H1 (cell line): ENCODE measurements at regions not wholly inside any gene's neighbourhood (a gene's known extent, or its start where the extent isn't known, plus 50 kb on each side); places are given as distances from the start of the nearest gene placed in this dataset.

Experiments
- CTCF ChIA-PET: fragments of 300-600 bp; sonication (Branson Sonifier 250); formaldehyde crosslinking; loops from one replicate; lab custom pipeline; 2021; ENCODE audit not compliant: partially characterized antibody; lab: Charles Lee
- POLR2A ChIA-PET: fragments of 300-600 bp; sonication (Branson Sonifier 250); formaldehyde crosslinking; loops from one replicate; lab custom pipeline; 2021; ENCODE audit warnings: inconsistent platforms; ENCODE audit not compliant: partially characterized antibody; lab: Charles Lee
- DNase-seq, 2 experiments: peaks; one replicate each; pipeline versions ENCODE4 v3.0.0 to v3.0.0-alpha.2; 2010 to 2022; ENCODE audit warnings: low spot score in 2 of 2, low read depth in 1 of 2, mixed read lengths in 1 of 2
- FAIRE-seq: peaks from 2 replicates; lab custom pipeline; 2011; peaks lifted over from hg19 to GRCh38; lab: Jason Lieb, UNC
- H2AFZ ChIP-seq: 2 replicates; pipeline ENCODE4 v1.8.1; 2012; ENCODE audit warnings: low read length, inconsistent platforms
- H2AK5ac ChIP-seq: 2 replicates; pipeline ENCODE4 v1.6.1; 2013; ENCODE audit warnings: low read depth, low read length
- H2BK120ac ChIP-seq: replicated peaks from 2 replicates; pipeline ENCODE3; 2013; ENCODE audit warnings: low read depth, low read length, inconsistent platforms
- H2BK12ac ChIP-seq: 2 replicates; pipeline ENCODE4 v1.6.1; 2013; ENCODE audit warnings: low read depth, low read length
- H2BK15ac ChIP-seq: 2 replicates; pipeline ENCODE4 v1.6.1; 2013; ENCODE audit warnings: low read length
- H2BK20ac ChIP-seq: 2 replicates; pipeline ENCODE4 v1.6.1; 2013; ENCODE audit warnings: low read length
- H2BK5ac ChIP-seq: 2 replicates; pipeline ENCODE4 v1.6.1; 2013; ENCODE audit warnings: low read depth, low read length
- H3K14ac ChIP-seq: 2 replicates; pipeline ENCODE4 v1.6.1; 2013; ENCODE audit warnings: inconsistent platforms; ENCODE audit not compliant: insufficient read length
- H3K18ac ChIP-seq: 2 replicates; pipeline ENCODE4 v1.6.1; 2013; ENCODE audit warnings: low read length; ENCODE audit errors: extremely low read depth
- H3K23ac ChIP-seq: 2 replicates; pipeline ENCODE4 v1.6.1; 2013; ENCODE audit warnings: inconsistent platforms; ENCODE audit not compliant: insufficient read length
- H3K23me2 ChIP-seq: 2 replicates; pipeline ENCODE4 v1.6.1; 2013; ENCODE audit warnings: low read depth, low read length
- H3K27ac ChIP-seq: 2 replicates; pipeline ENCODE4 v1.6.1; 2011; ENCODE audit warnings: low read depth, low read length, inconsistent platforms
- H3K27me3 ChIP-seq, 4 experiments: replicated peaks in 1 of 4; 1 replicate in 1 of 4; 2 replicates in 3 of 4; pipeline versions ENCODE4 v1.6.1 to v1.8.1; 2011 to 2013; ENCODE audit warnings: low read length in 3 of 4, mild to moderate bottlenecking in 3 of 4, inconsistent platforms in 2 of 4, mixed read lengths in 2 of 4, moderate library complexity in 1 of 4; ENCODE audit not compliant: control insufficient read depth in 3 of 4, insufficient read depth in 3 of 4; ENCODE audit errors: extremely low read depth in 1 of 4
- H3K36me3 ChIP-seq, 4 experiments: 2 replicates each; pipeline versions ENCODE4 v1.6.1 to v1.8.1; 2011 to 2013; ENCODE audit warnings: mild to moderate bottlenecking in 4 of 4, low read length in 3 of 4, moderate library complexity in 2 of 4, control low read depth in 1 of 4, inconsistent platforms in 1 of 4; ENCODE audit not compliant: insufficient read depth in 4 of 4, control insufficient read depth in 2 of 4
- H3K4ac ChIP-seq: replicated peaks from 2 replicates; pipeline ENCODE3; 2013; ENCODE audit warnings: low read length, low read depth, mixed read lengths, inconsistent platforms; ENCODE audit not compliant: insufficient read length
- H3K4me1 ChIP-seq, 4 experiments: replicated peaks in 1 of 4; 1 replicate in 1 of 4; 2 replicates in 3 of 4; pipeline versions ENCODE4 v1.6.1 to v1.8.1; 2011 to 2013; ENCODE audit warnings: low read length in 3 of 4, inconsistent platforms in 2 of 4, mixed read lengths in 1 of 4; ENCODE audit not compliant: insufficient read depth in 4 of 4, control insufficient read depth in 3 of 4
- H3K4me2 ChIP-seq, 2 experiments: 2 replicates each; pipeline versions ENCODE4 v1.6.1 to v1.8.1; 2011 to 2013; ENCODE audit warnings: low read depth in 2 of 2, low read length in 2 of 2, control low read depth in 1 of 2, inconsistent platforms in 1 of 2, mild to moderate bottlenecking in 1 of 2; ENCODE audit not compliant: insufficient read depth in 1 of 2
- H3K4me3 ChIP-seq, 4 experiments: fragments of 200-600, 300-600 bp in 1 of 4; sonication (generic), shearing (Covaris generic), sonication (Bioruptor Twin) in 1 of 4; 2 replicates each; pipeline versions ENCODE4 v1.5.1 to v1.8.1; 2011 to 2016; ENCODE audit warnings: low read length in 4 of 4, low read depth in 3 of 4, control low read depth in 2 of 4, inconsistent platforms in 2 of 4, mild to moderate bottlenecking in 2 of 4, mixed read lengths in 1 of 4, moderate library complexity in 1 of 4; ENCODE audit not compliant: insufficient read depth in 2 of 4; ENCODE audit errors: extremely low read depth in 1 of 4
- H3K56ac ChIP-seq: replicated peaks from 2 replicates; pipeline ENCODE3; 2013; ENCODE audit warnings: low read depth, mild to moderate bottlenecking, mixed read lengths, low read length, inconsistent platforms; ENCODE audit not compliant: insufficient read length
- H3K79me1 ChIP-seq: 2 replicates; pipeline ENCODE4 v1.6.1; 2013; ENCODE audit warnings: low read depth, low read length, control low read depth
- H3K79me2 ChIP-seq, 2 experiments: 2 replicates each; pipeline versions ENCODE4 v1.6.1 to v1.8.1; 2012 to 2013; ENCODE audit warnings: low read length in 2 of 2, mild to moderate bottlenecking in 2 of 2, inconsistent platforms in 1 of 2; ENCODE audit not compliant: insufficient read depth in 2 of 2, control insufficient read depth in 1 of 2
- H3K9ac ChIP-seq, 4 experiments: replicated peaks in 1 of 4; 1 replicate in 1 of 4; 2 replicates in 3 of 4; pipeline versions ENCODE4 v1.6.1 to v1.8.1; 2011 to 2013; ENCODE audit warnings: low read depth in 3 of 4, low read length in 3 of 4, control low read depth in 2 of 4, mild to moderate bottlenecking in 2 of 4, moderate library complexity in 2 of 4, inconsistent platforms in 1 of 4; ENCODE audit errors: extremely low read depth in 1 of 4
- H3K9me3 ChIP-seq, 2 experiments: 2 replicates each; pipeline versions ENCODE4 v1.6.1 to v1.8.1; 2012 to 2013; ENCODE audit warnings: mild to moderate bottlenecking in 2 of 2, moderate library complexity in 2 of 2, control low read depth in 1 of 2, inconsistent platforms in 1 of 2, low read depth in 1 of 2, low read length in 1 of 2, mixed read lengths in 1 of 2; ENCODE audit not compliant: insufficient read depth in 2 of 2
- H4K20me1 ChIP-seq, 2 experiments: replicated peaks in 1 of 2; 2 replicates each; pipeline versions ENCODE3 to v1.8.1; 2011 to 2013; ENCODE audit warnings: inconsistent platforms in 2 of 2, low read length in 2 of 2, mild to moderate bottlenecking in 1 of 2; ENCODE audit not compliant: insufficient read depth in 2 of 2, control insufficient read depth in 1 of 2
- H4K5ac ChIP-seq: 2 replicates; pipeline ENCODE4 v1.6.1; 2013; ENCODE audit warnings: low read length, low read depth, mixed read lengths, inconsistent platforms; ENCODE audit not compliant: insufficient read length
- H4K8ac ChIP-seq: 2 replicates; pipeline ENCODE4 v1.8.0; 2013; ENCODE audit warnings: mild to moderate bottlenecking, moderate library complexity, low read length, inconsistent platforms; ENCODE audit not compliant: insufficient read depth; ENCODE audit errors: extremely low read depth
- H4K91ac ChIP-seq: replicated peaks from 2 replicates; pipeline ENCODE3; 2013; ENCODE audit warnings: low read length, mixed read lengths, inconsistent platforms; ENCODE audit not compliant: insufficient read length
- CBX5 ChIP-seq: fragments of 300-800, 300-1000 bp; sonication (generic); IDR thresholded peaks from 2 replicates; pipeline ENCODE4 v1.7.1; 2016; ENCODE audit warnings: antibody characterized with exemption, low read length, low read depth
- CEBPB ChIP-seq: IDR thresholded peaks from 2 replicates; pipeline ENCODE4 v1.6.1; 2012; ENCODE audit warnings: low read depth, low read length
- GABPA ChIP-seq: IDR thresholded peaks from 2 replicates; pipeline ENCODE4 v1.6.1; 2011; ENCODE audit warnings: mild to moderate bottlenecking, low read length, moderate library complexity, borderline replicate concordance; ENCODE audit not compliant: insufficient read depth
- NRF1 ChIP-seq: IDR thresholded peaks from 2 replicates; pipeline ENCODE4 v1.6.1; 2011; ENCODE audit warnings: mild to moderate bottlenecking, low read depth, low read length, improper control_type of control experiment
- PHF8 ChIP-seq: fragments of 200-600 bp; sonication (generic); conservative IDR thresholded peaks from 2 replicates; pipeline ENCODE4 v1.7.1; 2012; ENCODE audit warnings: low read depth, mild to moderate bottlenecking, inconsistent platforms, low read length, moderate library complexity
- POLR2A ChIP-seq, 2 experiments: IDR thresholded peaks; 1 replicate in 1 of 2; 2 replicates in 1 of 2; pipeline ENCODE4 v1.6.1; 2011; ENCODE audit warnings: low read depth in 2 of 2, low read length in 2 of 2, mild to moderate bottlenecking in 2 of 2; ENCODE audit errors: control extremely low read depth in 1 of 2
- RNF2 ChIP-seq: fragments of 200-900, 300-1000 bp; sonication (generic); IDR thresholded peaks from 2 replicates; pipeline ENCODE4 v1.7.1; 2016; ENCODE audit warnings: borderline replicate concordance, low read depth, mild to moderate bottlenecking, antibody characterized with exemption, low read length; ENCODE audit not compliant: poor library complexity, severe bottlenecking; ENCODE audit errors: missing control alignments
- SAP30 ChIP-seq: fragments of 300-600 bp; sonication (generic); IDR thresholded peaks from 2 replicates; pipeline ENCODE4 v1.7.1; 2012; ENCODE audit warnings: low read length, moderate library complexity, mild to moderate bottlenecking, inconsistent platforms; ENCODE audit not compliant: insufficient read depth, insufficient replicate concordance
- SIX5 ChIP-seq: IDR thresholded peaks from 2 replicates; pipeline ENCODE4 v1.6.1; 2011; ENCODE audit warnings: mild to moderate bottlenecking, low read depth, low read length
- TAF7 ChIP-seq: optimal IDR thresholded peaks from 2 replicates; pipeline ENCODE3; 2011; ENCODE audit warnings: low read depth, mild to moderate bottlenecking, inconsistent platforms, low read length, moderate library complexity, borderline replicate concordance
- TBP ChIP-seq: IDR thresholded peaks from 2 replicates; pipeline ENCODE4 v1.6.1; 2011; ENCODE audit warnings: low read depth, low read length, improper control_type of control experiment
- TCF12 ChIP-seq: IDR thresholded peaks from 2 replicates; pipeline ENCODE4 v1.6.1; 2011; ENCODE audit warnings: low read depth, mild to moderate bottlenecking, low read length
- WGBS, 2 experiments: shearing (Covaris generic) in 1 of 2; methylation state at CpG; one replicate each; pipeline versions ENCODE4 v1.1.6 to v1.1.7; 2013 to 2015; ENCODE audit warnings: low lambda C conversion rate in 2 of 2, mixed read lengths in 2 of 2, inconsistent platforms in 1 of 2, low coverage in 1 of 2, missing lambda C conversion rate in 1 of 2; ENCODE audit not compliant: insufficient replicate concordance in 2 of 2, insufficient coverage in 1 of 2, insufficient read length in 1 of 2; ENCODE audit errors: extremely low coverage in 1 of 2, missing lambda C conversion rate in 1 of 2; 5-methylcytosine and 5-hydroxymethylcytosine counted together
- TF ChIP-seq, protein P1 (sequence below), 3 experiments: IDR thresholded peaks; 1 replicate in 2 of 3; 2 replicates in 1 of 3; pipeline versions ENCODE4 v1.5.1 to v1.6.1; 2011; ENCODE audit warnings: low read length in 3 of 3, mild to moderate bottlenecking in 3 of 3, inconsistent platforms in 2 of 3, low read depth in 1 of 3, moderate library complexity in 1 of 3; ENCODE audit not compliant: insufficient read depth in 1 of 3; ENCODE audit errors: control extremely low read depth in 1 of 3

DNA sequence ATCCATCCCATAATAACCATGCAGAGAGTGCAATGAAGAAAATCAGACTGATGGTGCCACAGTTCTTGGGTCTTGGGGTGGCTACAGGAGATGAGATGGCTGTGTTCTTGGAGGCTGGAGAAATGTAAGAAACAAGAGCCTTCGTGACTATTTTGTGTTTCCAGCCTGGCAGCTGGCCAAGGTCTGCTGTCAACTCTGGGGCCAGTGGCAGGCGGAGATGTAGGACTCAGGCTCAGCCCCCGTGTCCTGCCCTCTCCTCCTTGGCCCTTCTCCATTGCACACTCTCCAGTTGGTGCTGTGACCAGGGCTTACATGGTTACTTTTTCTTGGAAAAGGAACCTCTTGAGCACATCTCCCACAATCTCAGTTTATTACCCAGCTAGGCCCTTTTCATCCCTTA is 235.4 kb downstream of the DMRT2 start:
- WGBS, 2 experiments = 65% methylated on average over 3 of the region's 3 CpGs; no CpG with 5 or more reads in 1 of the 2 experiments
- Histone ChIP-seq H2BK5ac (no peak overlapping the region), H3K4me2 (no peak overlapping the region), H4K5ac (no peak overlapping the region), H3K27me3 (no peaks in the 10 kb centered on the region), H2AFZ (no peak overlapping the region), H2BK120ac (no peak overlapping the region), H3K4ac (no peak overlapping the region), H4K91ac (no peak overlapping the region), H3K23ac (no peak overlapping the region), H3K27ac (no peak overlapping the region), H3K56ac (no peak overlapping the region), H4K8ac (no peak overlapping the region), H3K36me3 (no peaks in the 10 kb centered on the region), H3K4me3 (no peak overlapping the region), H3K79me1 (no peaks in the 10 kb centered on the region), H2BK20ac (no peak overlapping the region), H2AK5ac (no peak overlapping the region), H3K14ac (no peak overlapping the region), H4K20me1 (no peaks in the 10 kb centered on the region), H3K4me1 (no peaks in the 10 kb centered on the region), H2BK12ac (no peak overlapping the region), H3K9me3 (peaks cover 62 to 73% of the 10 kb centered on the region in 2 experiments), H3K79me2 (no peaks in the 10 kb centered on the region), H3K9ac (no peak overlapping the region), H2BK15ac (no peak overlapping the region), H3K18ac (no peak overlapping the region), H3K23me2 (no peaks in the 10 kb centered on the region)
- POLR2A ChIA-PET = no interaction called here
- no peak for FAIRE-seq
- CTCF ChIA-PET = no interaction called here
- no peak for DNase-seq
- TF ChIP-seq RNF2 (no peak), POLR2A (IDR thresholded peaks at IDR 0.05; ENCODE audit: control extremely low read depth in 1 of 2, low read depth in 2 of 2, low read length in 2 of 2) (no peak), CBX5 (no peak), PHF8 (no peak), TBP (no peak), NRF1 (no peak), SIX5 (no peak), TCF12 (no peak), CEBPB (no peak), TAF7 (no peak), GABPA (no peak), SAP30 (no peak)
- TF ChIP-seq, protein P1, sequence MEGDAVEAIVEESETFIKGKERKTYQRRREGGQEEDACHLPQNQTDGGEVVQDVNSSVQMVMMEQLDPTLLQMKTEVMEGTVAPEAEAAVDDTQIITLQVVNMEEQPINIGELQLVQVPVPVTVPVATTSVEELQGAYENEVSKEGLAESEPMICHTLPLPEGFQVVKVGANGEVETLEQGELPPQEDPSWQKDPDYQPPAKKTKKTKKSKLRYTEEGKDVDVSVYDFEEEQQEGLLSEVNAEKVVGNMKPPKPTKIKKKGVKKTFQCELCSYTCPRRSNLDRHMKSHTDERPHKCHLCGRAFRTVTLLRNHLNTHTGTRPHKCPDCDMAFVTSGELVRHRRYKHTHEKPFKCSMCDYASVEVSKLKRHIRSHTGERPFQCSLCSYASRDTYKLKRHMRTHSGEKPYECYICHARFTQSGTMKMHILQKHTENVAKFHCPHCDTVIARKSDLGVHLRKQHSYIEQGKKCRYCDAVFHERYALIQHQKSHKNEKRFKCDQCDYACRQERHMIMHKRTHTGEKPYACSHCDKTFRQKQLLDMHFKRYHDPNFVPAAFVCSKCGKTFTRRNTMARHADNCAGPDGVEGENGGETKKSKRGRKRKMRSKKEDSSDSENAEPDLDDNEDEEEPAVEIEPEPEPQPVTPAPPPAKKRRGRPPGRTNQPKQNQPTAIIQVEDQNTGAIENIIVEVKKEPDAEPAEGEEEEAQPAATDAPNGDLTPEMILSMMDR (IDR thresholded peaks at IDR 0.05; ENCODE audit: control extremely low read depth in 1 of 3, insufficient read depth in 1 of 3, low read depth in 1 of 3, low read length in 3 of 3) = no peak
